ENCODE measurements at regions not wholly inside any gene's neighbourhood (a gene's known extent, or its start where the extent isn't known, plus 50 kb on each side); places are given as distances from the start of the nearest gene placed in this dataset.

GRCh38 chr16:86356804-86357203 lies 153.5 kb upstream of the FOXF1 start:
- no peak for ATAC-seq
- Histone ChIP-seq H3K27me3 (ENCODE audit: low read depth) (peaks cover 11% of the 10 kb centered on the region), H3K27ac (no peak overlapping the region), H3K36me3 (no peaks in the 10 kb centered on the region), H3K9me3 (no peaks in the 10 kb centered on the region), H3K4me3 (no peak overlapping the region), H3K4me1 (no peaks in the 10 kb centered on the region)
- DNase-seq: no peak
- intact Hi-C loops (cut with DNase I): no loop called here
- no peak for TF ChIP-seq CTCF (IDR thresholded peaks at IDR 0.05)

- no peak for ATAC-seq
- H3K4me3 ChIP-seq: no peak overlapping the region
- intact Hi-C loops (cut with DNase I): no loop called here
- H3K4me1 ChIP-seq: no peaks in the 10 kb centered on the region
- no peak for TF ChIP-seq CTCF (IDR thresholded peaks at IDR 0.05)
- DNase-seq: no peak
- no peak overlapping the region for H3K27ac ChIP-seq
- H3K9me3 ChIP-seq: no peaks in the 10 kb centered on the region
- no peaks in the 10 kb centered on the region for H3K36me3 ChIP-seq
- peaks cover 6% of the 10 kb centered on the region for H3K27me3 ChIP-seq (ENCODE audit: low read depth)
Observed at GRCh38 chr16:86357303-86357702, 153.0 kb upstream of the FOXF1 start.

- Histone ChIP-seq H3K4me3 (no peak overlapping the region), H3K36me3 (no peaks in the 10 kb centered on the region), H3K27ac (no peak overlapping the region), H3K9me3 (no peaks in the 10 kb centered on the region), H3K27me3 (ENCODE audit: low read depth) (peaks cover 6% of the 10 kb centered on the region), H3K4me1 (no peaks in the 10 kb centered on the region)
- no peak for TF ChIP-seq CTCF (IDR thresholded peaks at IDR 0.05)
- ATAC-seq (no peak), DNase-seq (no peak)
- intact Hi-C loops (cut with DNase I): no loop called here
Observed at GRCh38 chr16:86357950-86358349, 152.4 kb upstream of the FOXF1 start.

GRCh38 chr16:86359571-86359970 lies 150.8 kb upstream of the FOXF1 start:
- Histone ChIP-seq H3K36me3 (no peaks in the 10 kb centered on the region), H3K27ac (no peak overlapping the region), H3K4me3 (no peak overlapping the region), H3K27me3 (ENCODE audit: low read depth) (peaks cover 5% of the 10 kb centered on the region), H3K9me3 (no peaks in the 10 kb centered on the region), H3K4me1 (peaks cover 4% of the 10 kb centered on the region)
- intact Hi-C loops (cut with DNase I): no loop called here
- TF ChIP-seq CTCF (IDR thresholded peaks at IDR 0.05): no peak
- DNase-seq (no peak), ATAC-seq (no peak)

GRCh38 chr16:86362155-86362849 lies 148.0 kb upstream of the FOXF1 start:
- intact Hi-C loops (cut with DNase I): no loop called here
- Histone ChIP-seq H3K4me3 (no peak overlapping the region), H3K9me3 (no peaks in the 10 kb centered on the region), H3K36me3 (no peaks in the 10 kb centered on the region), H3K27me3 (ENCODE audit: low read depth) (peaks cover 5% of the 10 kb centered on the region), H3K4me1 (peaks cover 4% of the 10 kb centered on the region), H3K27ac (no peak overlapping the region)
- TF ChIP-seq CTCF (IDR thresholded peaks at IDR 0.05): no peak
- no peak for DNase-seq
- ATAC-seq: no peak
